B cell (primary cell): ENCODE measurements at regions not wholly inside any gene's neighbourhood (a gene's known extent, or its start where the extent isn't known, plus 50 kb on each side); places are given as distances from the start of the nearest gene placed in this dataset.

Experiments used
- CTCF ChIP-seq: fragments of 200-600 bp; IDR thresholded peaks from one replicate; pipeline ENCODE4 v1.8.0; 2022; ENCODE audit warnings: antibody characterized with exemption, mild to moderate bottlenecking
- EZH2 ChIP-seq: IDR thresholded peaks from 2 replicates; pipeline ENCODE4 v1.6.1; 2012; ENCODE audit warnings: borderline replicate concordance, low read depth, mild to moderate bottlenecking, moderate library complexity, low read length; ENCODE audit not compliant: insufficient read depth, poor library complexity, severe bottlenecking

- TF ChIP-seq CTCF (no peak), EZH2 (no peak)
These were observed 144.4 kb downstream of the PCTP start for GRCh38 chr17:55895112-55895759.
